ENCODE measurements at regions not wholly inside any gene's neighbourhood (a gene's known extent, or its start where the extent isn't known, plus 50 kb on each side); places are given as distances from the start of the nearest gene placed in this dataset.

DNA sequence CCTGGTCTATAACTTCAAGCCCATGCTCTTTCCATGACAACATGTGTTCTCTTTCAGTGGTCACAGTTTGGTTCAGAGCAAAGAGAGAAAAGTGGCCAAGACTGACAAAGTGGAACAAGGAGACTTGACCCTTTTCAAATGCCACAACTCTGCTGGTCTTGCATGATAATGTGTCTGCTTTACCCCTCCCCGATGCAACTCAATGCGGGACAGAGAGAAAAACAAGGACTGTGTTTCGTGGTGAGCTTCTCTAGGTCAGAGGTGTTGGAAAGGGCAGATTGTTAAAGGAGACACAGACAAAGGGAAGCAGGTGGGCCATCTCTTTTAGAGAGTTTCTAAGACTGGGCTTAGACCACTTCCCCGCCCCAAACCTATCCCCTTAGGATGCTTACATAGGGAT is 61.6 kb upstream of the SERTM1 start:
- TF ChIP-seq, protein P1, sequence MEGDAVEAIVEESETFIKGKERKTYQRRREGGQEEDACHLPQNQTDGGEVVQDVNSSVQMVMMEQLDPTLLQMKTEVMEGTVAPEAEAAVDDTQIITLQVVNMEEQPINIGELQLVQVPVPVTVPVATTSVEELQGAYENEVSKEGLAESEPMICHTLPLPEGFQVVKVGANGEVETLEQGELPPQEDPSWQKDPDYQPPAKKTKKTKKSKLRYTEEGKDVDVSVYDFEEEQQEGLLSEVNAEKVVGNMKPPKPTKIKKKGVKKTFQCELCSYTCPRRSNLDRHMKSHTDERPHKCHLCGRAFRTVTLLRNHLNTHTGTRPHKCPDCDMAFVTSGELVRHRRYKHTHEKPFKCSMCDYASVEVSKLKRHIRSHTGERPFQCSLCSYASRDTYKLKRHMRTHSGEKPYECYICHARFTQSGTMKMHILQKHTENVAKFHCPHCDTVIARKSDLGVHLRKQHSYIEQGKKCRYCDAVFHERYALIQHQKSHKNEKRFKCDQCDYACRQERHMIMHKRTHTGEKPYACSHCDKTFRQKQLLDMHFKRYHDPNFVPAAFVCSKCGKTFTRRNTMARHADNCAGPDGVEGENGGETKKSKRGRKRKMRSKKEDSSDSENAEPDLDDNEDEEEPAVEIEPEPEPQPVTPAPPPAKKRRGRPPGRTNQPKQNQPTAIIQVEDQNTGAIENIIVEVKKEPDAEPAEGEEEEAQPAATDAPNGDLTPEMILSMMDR (conservative IDR thresholded peaks at IDR 0.05; ENCODE audit: low read length): no peak
- no peak overlapping the region for H3K4me3 ChIP-seq (ENCODE audit: low read length)
- no peak for DNase-seq (ENCODE audit: low read depth)

DNA sequence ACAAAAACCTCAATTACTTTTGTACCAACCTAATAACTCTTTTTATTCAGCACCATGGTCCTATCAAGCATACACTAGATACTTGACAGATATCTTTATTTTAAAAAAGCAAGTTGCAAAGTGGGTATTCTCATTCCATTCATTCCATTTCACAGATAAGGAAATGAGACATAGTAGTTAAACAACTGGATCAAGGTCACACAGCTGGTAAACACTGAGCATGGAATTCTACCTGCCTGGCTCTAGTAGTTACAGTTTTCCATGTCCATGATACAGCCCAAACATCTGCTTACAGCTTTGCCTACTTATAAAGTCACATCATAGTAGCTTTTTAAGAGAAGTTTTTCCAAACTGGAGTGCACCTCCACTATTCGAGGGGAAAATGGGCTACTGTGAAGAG is 57.1 kb upstream of the SERTM1 start:
- no peak overlapping the region for H3K4me3 ChIP-seq (ENCODE audit: low read length)
- TF ChIP-seq, protein P1 (conservative IDR thresholded peaks at IDR 0.05; ENCODE audit: low read length): no peak
- no peak for DNase-seq (ENCODE audit: low read depth)

DNA sequence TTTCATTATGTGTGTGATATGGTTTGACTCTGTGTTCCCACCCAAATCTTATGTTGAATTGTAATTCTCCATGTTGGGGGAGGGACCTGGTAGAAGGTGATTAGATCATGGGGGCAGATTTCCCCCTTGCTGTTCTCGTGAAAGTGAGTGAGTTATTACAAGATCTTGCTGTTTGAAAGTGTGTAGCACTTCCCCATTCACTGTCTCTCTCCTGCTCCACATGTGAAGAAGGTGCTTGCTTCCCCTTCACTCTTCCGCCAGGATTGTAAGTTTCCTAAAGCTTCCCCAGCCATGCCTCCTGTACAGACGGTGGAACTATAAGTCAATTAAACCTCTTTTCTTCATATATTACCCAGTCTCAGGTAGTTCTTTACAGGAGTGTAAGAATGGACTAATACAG is 54.3 kb upstream of the SERTM1 start:
- H3K4me3 ChIP-seq (ENCODE audit: low read length): no peak overlapping the region
- no peak for DNase-seq (ENCODE audit: low read depth)
- TF ChIP-seq, protein P1 (conservative IDR thresholded peaks at IDR 0.05; ENCODE audit: low read length): no peak
